Caco-2 (cell line): ENCODE measurements at regions not wholly inside any gene's neighbourhood (a gene's known extent, or its start where the extent isn't known, plus 50 kb on each side); places are given as distances from the start of the nearest gene placed in this dataset.

Experiments used
- BruUV-seq: library from RNA; stranded (reverse); fragments of 400-500 nt; replicated peaks from 2 replicates; lab custom pipeline; 2021; lab: Mats Ljungman, UMichigan
- CTCF ChIA-PET: fragments of 300-600 bp; sonication (Branson Sonifier 250); formaldehyde crosslinking; loops from one replicate; lab custom pipeline; 2022; ENCODE audit warnings: antibody characterized with exemption; lab: Charles Lee
- POLR2A ChIA-PET: fragments of 300-600 bp; sonication (Branson Sonifier 250); formaldehyde crosslinking; loops from one replicate; lab custom pipeline; 2022; ENCODE audit warnings: antibody characterized with exemption; lab: Charles Lee
- DNase-seq, 2 experiments: peaks; one replicate each; pipeline versions ENCODE4 v3.0.0 to v3.0.0-alpha.2; 2020 to 2022
- H3K27me3 ChIP-seq: replicated peaks from 2 replicates; pipeline ENCODE4 v1.6.0; 2011; ENCODE audit warnings: low read length; ENCODE audit not compliant: control insufficient read depth, insufficient read depth
- H3K36me3 ChIP-seq: 2 replicates; pipeline ENCODE4 v1.5.1; 2011; ENCODE audit warnings: low read length; ENCODE audit not compliant: control insufficient read depth, insufficient read depth
- H3K4me1 ChIP-seq: fragments of 250-450 bp; sonication (Bioruptor Pico); 2 replicates; pipeline ENCODE4 v1.5.1; 2020; ENCODE audit warnings: mild to moderate bottlenecking
- H3K4me3 ChIP-seq: 2 replicates; pipeline ENCODE4 v1.5.1; 2011; ENCODE audit warnings: low read depth, mild to moderate bottlenecking, control low read depth, low read length
- H3K9me3 ChIP-seq: fragments of 250-450 bp; sonication (Bioruptor Pico); 2 replicates; pipeline ENCODE4 v1.5.1; 2020; ENCODE audit warnings: mild to moderate bottlenecking, moderate library complexity
- H3K27ac Mint-ChIP-seq: one replicate; pipeline ENCODE4 v1.8.0; 2022; ENCODE audit warnings: mixed read lengths; ENCODE audit not compliant: unreplicated experiment
- H3K27me3 Mint-ChIP-seq: one replicate; pipeline ENCODE4 v1.8.0; 2022; ENCODE audit warnings: mixed read lengths; ENCODE audit not compliant: insufficient read depth, unreplicated experiment
- H3K36me3 Mint-ChIP-seq: one replicate; pipeline ENCODE4 v1.8.0; 2022; ENCODE audit warnings: mild to moderate bottlenecking, mixed read lengths; ENCODE audit not compliant: insufficient read depth, unreplicated experiment
- H3K4me1 Mint-ChIP-seq: one replicate; pipeline ENCODE4 v1.8.0; 2022; ENCODE audit warnings: low read depth, mixed read lengths; ENCODE audit not compliant: unreplicated experiment
- H3K4me3 Mint-ChIP-seq: one replicate; pipeline ENCODE4 v1.8.0; 2022; ENCODE audit warnings: mild to moderate bottlenecking, moderate library complexity, mixed read lengths; ENCODE audit not compliant: unreplicated experiment
- H3K9me3 Mint-ChIP-seq: one replicate; pipeline ENCODE4 v1.8.0; 2022; ENCODE audit warnings: mixed read lengths; ENCODE audit not compliant: unreplicated experiment
- intact Hi-C: fragments of 100-400 bp; cut with micrococcal nuclease; formaldehyde crosslinking; loops from one replicate; pipeline ENCODE4 v1.10.0; 2022; ENCODE audit not compliant: unreplicated experiment
- TF ChIP-seq, protein P1 (sequence below), 2 experiments: fragments of 200-600 bp in 1 of 2; IDR thresholded peaks; 1 replicate in 1 of 2; 2 replicates in 1 of 2; pipeline versions ENCODE4 v1.5.1 to v1.8.0; 2011 to 2022; ENCODE audit warnings: antibody characterized with exemption in 1 of 2, control low read depth in 1 of 2, inconsistent platforms in 1 of 2, low read depth in 1 of 2, low read length in 1 of 2, mild to moderate bottlenecking in 1 of 2, moderate library complexity in 1 of 2; ENCODE audit not compliant: insufficient read depth in 1 of 2, severe bottlenecking in 1 of 2, unreplicated experiment in 1 of 2

GRCh38 chr7:121574109-121574508, 178.0 kb upstream of the FAM3C start:
- Mint-ChIP-seq H3K27me3 (peaks cover 6% of the 10 kb centered on the region), H3K4me3 (no peak overlapping the region), H3K27ac (no peak overlapping the region), H3K36me3 (no peaks in the 10 kb centered on the region), H3K4me1 (no peaks in the 10 kb centered on the region), H3K9me3 (no peaks in the 10 kb centered on the region)
- ChIA-PET POLR2A (no interaction called here), CTCF (no interaction called here)
- no peak overlapping the region for H3K4me3 ChIP-seq
- no peaks in the 10 kb centered on the region for H3K27me3 ChIP-seq
- no peaks in the 10 kb centered on the region for H3K36me3 ChIP-seq
- TF ChIP-seq, protein P1, sequence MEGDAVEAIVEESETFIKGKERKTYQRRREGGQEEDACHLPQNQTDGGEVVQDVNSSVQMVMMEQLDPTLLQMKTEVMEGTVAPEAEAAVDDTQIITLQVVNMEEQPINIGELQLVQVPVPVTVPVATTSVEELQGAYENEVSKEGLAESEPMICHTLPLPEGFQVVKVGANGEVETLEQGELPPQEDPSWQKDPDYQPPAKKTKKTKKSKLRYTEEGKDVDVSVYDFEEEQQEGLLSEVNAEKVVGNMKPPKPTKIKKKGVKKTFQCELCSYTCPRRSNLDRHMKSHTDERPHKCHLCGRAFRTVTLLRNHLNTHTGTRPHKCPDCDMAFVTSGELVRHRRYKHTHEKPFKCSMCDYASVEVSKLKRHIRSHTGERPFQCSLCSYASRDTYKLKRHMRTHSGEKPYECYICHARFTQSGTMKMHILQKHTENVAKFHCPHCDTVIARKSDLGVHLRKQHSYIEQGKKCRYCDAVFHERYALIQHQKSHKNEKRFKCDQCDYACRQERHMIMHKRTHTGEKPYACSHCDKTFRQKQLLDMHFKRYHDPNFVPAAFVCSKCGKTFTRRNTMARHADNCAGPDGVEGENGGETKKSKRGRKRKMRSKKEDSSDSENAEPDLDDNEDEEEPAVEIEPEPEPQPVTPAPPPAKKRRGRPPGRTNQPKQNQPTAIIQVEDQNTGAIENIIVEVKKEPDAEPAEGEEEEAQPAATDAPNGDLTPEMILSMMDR (IDR thresholded peaks at IDR 0.05; ENCODE audit: insufficient read depth in 1 of 2, low read depth in 1 of 2, low read length in 1 of 2, severe bottlenecking in 1 of 2, unreplicated experiment in 1 of 2): no peak
- no peaks in the 10 kb centered on the region for H3K9me3 ChIP-seq
- no TSS peak for BruUV-seq
- no peaks in the 10 kb centered on the region for H3K4me1 ChIP-seq
- intact Hi-C loops: no loop called here
- no peak for DNase-seq

DNA sequence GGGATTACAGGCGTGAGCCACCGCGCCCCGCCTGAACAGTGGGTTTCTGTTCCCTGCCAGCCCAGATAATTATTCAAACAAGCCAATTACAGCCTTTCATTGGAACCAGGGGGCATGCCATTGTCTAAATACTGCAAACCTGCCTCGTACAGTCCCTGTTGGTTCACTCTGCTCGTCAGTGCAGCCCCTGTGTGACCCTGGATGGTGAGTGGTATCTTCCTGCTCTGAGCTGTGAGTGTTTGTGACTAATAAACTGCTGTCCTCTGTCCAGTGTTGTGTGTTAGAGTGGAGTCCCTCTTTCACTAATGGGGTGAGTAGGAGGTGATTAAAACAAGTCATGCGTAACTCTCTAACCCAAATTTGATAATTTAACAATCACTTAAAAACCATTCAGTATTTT, 176.5 kb upstream of the FAM3C start:
- Histone ChIP-seq H3K9me3 (no peaks in the 10 kb centered on the region), H3K4me1 (no peaks in the 10 kb centered on the region), H3K27me3 (no peaks in the 10 kb centered on the region), H3K4me3 (no peak overlapping the region), H3K36me3 (no peaks in the 10 kb centered on the region)
- DNase-seq: no peak
- H3K36me3 Mint-ChIP-seq: no peaks in the 10 kb centered on the region
- H3K27ac Mint-ChIP-seq: no peak overlapping the region
- ChIA-PET POLR2A (no interaction called here), CTCF (no interaction called here)
- intact Hi-C loops: no loop called here
- peaks cover 18% of the 10 kb centered on the region for H3K27me3 Mint-ChIP-seq
- TF ChIP-seq, protein P1 (IDR thresholded peaks at IDR 0.05; ENCODE audit: insufficient read depth in 1 of 2, low read depth in 1 of 2, low read length in 1 of 2, severe bottlenecking in 1 of 2, unreplicated experiment in 1 of 2): no peak
- no peaks in the 10 kb centered on the region for H3K4me1 Mint-ChIP-seq
- BruUV-seq: no TSS peak
- no peak overlapping the region for H3K4me3 Mint-ChIP-seq
- no peaks in the 10 kb centered on the region for H3K9me3 Mint-ChIP-seq

DNA sequence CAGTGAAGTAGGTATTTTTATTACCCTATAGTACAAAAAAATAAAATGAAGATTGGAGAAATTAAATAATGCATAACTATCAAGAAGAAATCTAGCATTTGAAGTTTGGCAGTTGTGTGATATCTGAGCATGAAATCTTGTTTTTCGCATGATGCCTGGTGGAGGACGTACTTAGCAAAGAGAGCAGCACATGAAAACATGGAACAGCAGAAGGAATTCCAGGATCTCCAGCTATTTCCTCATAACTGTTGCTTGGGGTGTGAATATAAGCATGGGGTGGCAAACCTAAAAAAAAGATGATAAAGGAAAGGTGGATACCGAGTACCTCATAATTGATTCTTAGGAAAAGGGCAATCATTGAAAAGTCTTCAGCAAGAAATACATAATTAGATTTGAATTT, 174.3 kb upstream of the FAM3C start:
- intact Hi-C loops: no loop called here
- Mint-ChIP-seq H3K27me3 (peaks cover 14% of the 10 kb centered on the region), H3K36me3 (no peaks in the 10 kb centered on the region), H3K27ac (no peak overlapping the region), H3K4me1 (no peaks in the 10 kb centered on the region), H3K9me3 (no peaks in the 10 kb centered on the region), H3K4me3 (no peak overlapping the region)
- TF ChIP-seq, protein P1 (IDR thresholded peaks at IDR 0.05; ENCODE audit: insufficient read depth in 1 of 2, low read depth in 1 of 2, low read length in 1 of 2, severe bottlenecking in 1 of 2, unreplicated experiment in 1 of 2): no peak
- ChIA-PET POLR2A (no interaction called here), CTCF (no interaction called here)
- no TSS peak for BruUV-seq
- Histone ChIP-seq H3K36me3 (no peaks in the 10 kb centered on the region), H3K27me3 (no peaks in the 10 kb centered on the region), H3K9me3 (no peaks in the 10 kb centered on the region), H3K4me1 (no peaks in the 10 kb centered on the region), H3K4me3 (no peak overlapping the region)
- DNase-seq: no peak
